HPDE6-E6E7 (cell line): ENCODE measurements at regions not wholly inside any gene's neighbourhood (a gene's known extent, or its start where the extent isn't known, plus 50 kb on each side); places are given as distances from the start of the nearest gene placed in this dataset.
A peak's percentile ranks its signal among the peaks of the same experiment; 100 is the strongest.

Experiments used
- DNase-seq: peaks from one replicate; pipeline ENCODE4 v3.0.0; 2011; ENCODE audit warnings: missing footprints; ENCODE audit errors: extremely low spot score

DNA sequence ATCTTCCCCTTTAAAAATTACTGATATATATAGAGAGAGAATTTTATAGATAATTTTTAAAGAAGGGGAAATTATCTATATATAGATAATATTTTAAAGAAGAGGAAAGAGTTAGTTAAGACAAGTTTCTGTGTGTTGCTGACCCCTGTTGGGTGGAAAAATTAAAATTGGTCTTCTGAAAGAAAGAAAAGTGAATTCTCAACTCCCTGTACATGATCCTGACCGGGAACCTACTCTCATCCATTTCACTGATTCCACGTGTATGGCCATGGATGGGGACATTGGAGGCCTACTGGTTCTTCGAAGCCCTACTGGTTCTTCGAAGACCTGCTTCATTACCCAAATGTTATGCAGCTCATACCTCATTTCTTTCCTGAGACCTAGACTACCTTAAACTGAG lies 53.0 kb upstream of the TCF21 start:
- no peak for DNase-seq

DNA sequence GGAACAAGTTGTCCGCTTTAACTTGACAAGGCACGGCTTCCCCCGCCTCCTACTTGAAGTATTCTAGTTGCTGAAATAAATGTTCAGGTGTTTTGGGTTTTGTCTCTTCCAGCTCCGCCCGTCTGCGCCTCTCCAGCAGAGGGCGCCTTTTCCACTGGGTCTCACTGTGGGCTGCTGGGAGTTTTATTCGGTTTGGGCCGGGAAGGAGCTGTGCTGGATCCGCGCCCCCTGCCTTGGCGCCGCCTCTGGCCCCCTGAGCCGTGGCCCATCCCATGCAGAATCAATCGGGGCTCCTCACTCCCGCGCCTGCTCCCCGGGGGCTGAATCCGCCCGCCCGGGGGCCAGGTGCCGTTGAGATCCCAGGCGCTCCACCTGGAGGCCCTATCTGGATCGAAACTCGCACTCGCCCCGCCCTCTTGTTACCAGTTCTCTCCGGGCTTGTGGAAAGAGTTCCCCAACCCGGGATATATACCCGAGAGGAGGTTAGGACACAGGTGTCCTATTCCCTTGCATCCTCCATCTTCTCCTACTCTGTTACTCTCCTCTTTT lies 51.0 kb upstream of the TCF21 start:
- peak; percentile 61 for DNase-seq
